MCF 10A (cell line): ENCODE measurements at regions not wholly inside any gene's neighbourhood (a gene's known extent, or its start where the extent isn't known, plus 50 kb on each side); places are given as distances from the start of the nearest gene placed in this dataset.

Source experiments
- BruUV-seq: library from RNA; stranded (reverse); fragments of 400-500 nt; replicated peaks from 2 replicates; lab custom pipeline; 2021; lab: Mats Ljungman, UMichigan
- CTCF ChIA-PET: fragments of 300-600 bp; sonication (Branson Sonifier 250); formaldehyde crosslinking; extraction: SDS; loops from one replicate; lab custom pipeline; 2021; ENCODE audit warnings: antibody characterized with exemption, inconsistent platforms; lab: Yijun Ruan, JAX
- POLR2A ChIA-PET: fragments of 300-600, 350-650 bp; sonication (Branson Sonifier 250); formaldehyde crosslinking; extraction: SDS; loops from one replicate; lab custom pipeline; 2020; ENCODE audit warnings: antibody characterized with exemption, inconsistent platforms; lab: Yijun Ruan, JAX
- DNase-seq: peaks from one replicate; pipeline ENCODE4 v3.0.0-alpha.2; 2018; ENCODE audit not compliant: unreplicated experiment
- H3K27ac Mint-ChIP-seq: one replicate; pipeline ENCODE4 v1.8.0; 2022; ENCODE audit warnings: mild to moderate bottlenecking, low read depth, mixed read lengths; ENCODE audit not compliant: unreplicated experiment
- H3K27me3 Mint-ChIP-seq: one replicate; pipeline ENCODE4 v1.8.0; 2022; ENCODE audit warnings: mixed read lengths; ENCODE audit not compliant: insufficient read depth, unreplicated experiment
- H3K36me3 Mint-ChIP-seq: one replicate; pipeline ENCODE4 v1.8.0; 2022; ENCODE audit warnings: mild to moderate bottlenecking, moderate library complexity, mixed read lengths; ENCODE audit not compliant: insufficient read depth, unreplicated experiment
- H3K4me1 Mint-ChIP-seq: one replicate; pipeline ENCODE4 v1.8.0; 2022; ENCODE audit warnings: mixed read lengths; ENCODE audit not compliant: insufficient read depth, unreplicated experiment
- H3K4me3 Mint-ChIP-seq: one replicate; pipeline ENCODE4 v1.8.0; 2022; ENCODE audit warnings: mild to moderate bottlenecking, moderate library complexity, mixed read lengths; ENCODE audit not compliant: unreplicated experiment
- H3K9me3 Mint-ChIP-seq: one replicate; pipeline ENCODE4 v1.8.0; 2022; ENCODE audit warnings: mixed read lengths; ENCODE audit not compliant: unreplicated experiment
- intact Hi-C: fragments of 100-400 bp; cut with micrococcal nuclease; formaldehyde crosslinking; loops from 2 replicates; pipeline ENCODE4 v1.14.1; 2022
- TF ChIP-seq, protein P1 (sequence below): fragments of 200-600 bp; IDR thresholded peaks from one replicate; pipeline ENCODE4 v1.8.0; 2022; ENCODE audit warnings: antibody characterized with exemption, mild to moderate bottlenecking; ENCODE audit not compliant: unreplicated experiment

DNA sequence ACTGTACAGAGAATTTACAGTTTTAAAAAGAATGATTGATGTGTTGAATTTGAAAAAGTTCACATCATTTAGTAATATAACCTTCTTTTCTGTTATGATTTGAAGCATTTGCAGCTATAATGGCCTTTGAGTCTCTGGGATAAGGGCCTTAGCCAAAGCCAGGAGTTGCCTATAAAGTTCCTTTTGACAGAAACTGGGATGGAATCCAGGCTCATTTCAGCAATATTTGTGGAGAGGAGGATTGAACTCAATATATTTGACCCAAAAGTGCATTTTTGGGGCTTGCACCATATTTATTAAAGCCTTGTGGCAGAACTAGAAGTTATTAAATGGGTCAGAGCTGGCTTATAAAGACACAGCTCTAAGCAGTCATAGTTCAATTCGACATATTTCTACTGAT lies 348.7 kb upstream of the EPHA3 start:
- ChIA-PET CTCF (interaction anchor here (0.6 kb wide), 1 partner anchor 596 kb away, joined by 3 read pairs; no protein-coding TSS in a partner anchor), POLR2A (no interaction called here)
- TF ChIP-seq, protein P1, sequence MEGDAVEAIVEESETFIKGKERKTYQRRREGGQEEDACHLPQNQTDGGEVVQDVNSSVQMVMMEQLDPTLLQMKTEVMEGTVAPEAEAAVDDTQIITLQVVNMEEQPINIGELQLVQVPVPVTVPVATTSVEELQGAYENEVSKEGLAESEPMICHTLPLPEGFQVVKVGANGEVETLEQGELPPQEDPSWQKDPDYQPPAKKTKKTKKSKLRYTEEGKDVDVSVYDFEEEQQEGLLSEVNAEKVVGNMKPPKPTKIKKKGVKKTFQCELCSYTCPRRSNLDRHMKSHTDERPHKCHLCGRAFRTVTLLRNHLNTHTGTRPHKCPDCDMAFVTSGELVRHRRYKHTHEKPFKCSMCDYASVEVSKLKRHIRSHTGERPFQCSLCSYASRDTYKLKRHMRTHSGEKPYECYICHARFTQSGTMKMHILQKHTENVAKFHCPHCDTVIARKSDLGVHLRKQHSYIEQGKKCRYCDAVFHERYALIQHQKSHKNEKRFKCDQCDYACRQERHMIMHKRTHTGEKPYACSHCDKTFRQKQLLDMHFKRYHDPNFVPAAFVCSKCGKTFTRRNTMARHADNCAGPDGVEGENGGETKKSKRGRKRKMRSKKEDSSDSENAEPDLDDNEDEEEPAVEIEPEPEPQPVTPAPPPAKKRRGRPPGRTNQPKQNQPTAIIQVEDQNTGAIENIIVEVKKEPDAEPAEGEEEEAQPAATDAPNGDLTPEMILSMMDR: no peak
- Mint-ChIP-seq H3K36me3 (no peaks in the 10 kb centered on the region), H3K4me1 (no peaks in the 10 kb centered on the region), H3K27me3 (no peaks in the 10 kb centered on the region), H3K27ac (no peak overlapping the region), H3K9me3 (no peaks in the 10 kb centered on the region), H3K4me3 (no peak overlapping the region)
- no peak for DNase-seq
- intact Hi-C loops: no loop called here
- no TSS peak for BruUV-seq

DNA sequence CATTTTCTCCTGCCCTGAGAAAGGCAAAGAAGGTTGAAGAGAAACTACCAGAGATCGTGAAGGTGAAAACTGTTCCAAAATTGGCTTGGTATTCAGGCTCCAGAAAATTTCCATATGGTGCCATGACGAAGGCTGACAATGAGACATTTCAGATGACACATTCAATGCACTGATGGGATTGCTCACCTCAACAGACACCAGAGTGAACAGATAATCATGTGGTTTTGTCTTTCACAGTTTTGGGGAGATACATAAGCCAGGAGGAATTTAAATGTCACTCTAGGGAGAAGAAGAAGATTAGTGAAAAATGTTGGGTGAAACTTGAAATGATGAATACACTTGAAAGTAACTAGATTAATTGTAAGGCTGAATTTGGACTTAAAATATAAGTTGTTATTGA lies 339.7 kb upstream of the EPHA3 start:
- Mint-ChIP-seq H3K4me1 (no peaks in the 10 kb centered on the region), H3K9me3 (no peaks in the 10 kb centered on the region), H3K27me3 (no peaks in the 10 kb centered on the region), H3K4me3 (no peak overlapping the region), H3K27ac (no peak overlapping the region), H3K36me3 (no peaks in the 10 kb centered on the region)
- intact Hi-C loops: no loop called here
- CTCF ChIA-PET: no interaction called here
- BruUV-seq: no TSS peak
- TF ChIP-seq, protein P1: no peak
- POLR2A ChIA-PET: interaction anchor here (0.6 kb wide), 1 partner anchor 86 kb away, joined by 3 read pairs; no protein-coding TSS in a partner anchor
- DNase-seq: no peak

DNA sequence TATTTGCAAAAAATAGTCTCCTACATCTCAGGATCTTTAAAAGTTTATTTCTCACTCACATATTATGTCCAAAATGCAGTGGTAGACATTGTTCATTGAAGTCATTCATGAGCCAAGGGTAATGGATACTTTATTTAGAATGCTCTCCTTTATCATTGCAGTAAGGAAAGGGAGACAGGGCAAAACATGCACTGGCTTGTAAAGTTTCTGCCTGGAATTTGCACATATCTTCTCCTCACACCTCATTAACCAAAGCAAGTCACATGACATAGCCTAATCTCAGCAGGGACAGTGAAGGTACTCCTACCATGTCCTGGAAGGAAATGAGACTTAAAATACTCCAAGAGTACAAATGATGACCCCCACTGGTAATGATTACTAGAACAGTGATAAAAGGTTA lies 333.7 kb upstream of the EPHA3 start:
- intact Hi-C loops: no loop called here
- H3K4me1 Mint-ChIP-seq: no peaks in the 10 kb centered on the region
- TF ChIP-seq, protein P1: no peak
- POLR2A ChIA-PET: no interaction called here
- DNase-seq: no peak
- BruUV-seq: no TSS peak
- CTCF ChIA-PET: interaction anchor here (0.6 to 1.1 kb wide), 3 partner anchors 154 to 589 kb away, joined by 3 to 4 read pairs (median 3); no protein-coding TSS in a partner anchor
- no peaks in the 10 kb centered on the region for H3K27me3 Mint-ChIP-seq
- H3K9me3 Mint-ChIP-seq: no peaks in the 10 kb centered on the region
- no peaks in the 10 kb centered on the region for H3K36me3 Mint-ChIP-seq
- no peak overlapping the region for H3K4me3 Mint-ChIP-seq
- H3K27ac Mint-ChIP-seq: no peak overlapping the region

DNA sequence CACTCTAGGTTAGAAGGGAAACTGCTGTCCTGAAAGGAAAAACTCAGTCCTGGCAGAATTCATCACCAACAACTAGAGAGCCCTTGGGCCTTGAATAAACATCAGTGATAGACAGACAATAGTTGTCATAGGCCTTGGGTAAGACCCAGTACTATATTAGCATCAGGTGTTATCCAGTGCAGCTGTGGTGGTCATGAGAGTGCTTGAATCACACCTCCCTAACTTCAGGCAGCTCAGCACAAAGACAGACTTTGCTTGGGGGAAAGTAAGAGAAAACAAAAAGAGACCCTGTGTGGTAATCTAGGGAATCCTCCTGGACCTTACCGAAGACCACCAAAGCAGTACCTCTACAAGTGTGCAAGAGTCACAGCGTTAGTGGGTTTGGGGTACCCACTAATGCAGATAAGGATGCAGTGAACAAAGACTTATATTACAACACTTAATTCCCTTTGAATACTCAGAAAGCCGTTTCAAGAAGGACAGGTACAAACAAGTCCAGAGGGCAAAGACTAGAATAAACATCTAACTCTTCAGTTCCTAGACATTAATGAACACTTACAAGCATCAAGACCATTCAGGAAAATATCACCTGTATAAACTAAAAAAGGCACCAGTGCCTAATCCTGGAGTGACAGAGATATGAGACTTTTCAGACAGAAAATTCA lies 332.3 kb upstream of the EPHA3 start:
- TF ChIP-seq, protein P1: no peak
- CTCF ChIA-PET: no interaction called here
- no peak for DNase-seq
- Mint-ChIP-seq H3K9me3 (no peaks in the 10 kb centered on the region), H3K36me3 (no peaks in the 10 kb centered on the region), H3K4me1 (no peaks in the 10 kb centered on the region), H3K4me3 (no peak overlapping the region), H3K27ac (no peak overlapping the region), H3K27me3 (no peaks in the 10 kb centered on the region)
- BruUV-seq: no TSS peak
- POLR2A ChIA-PET: interaction anchor here (0.7 to 1.1 kb wide), 3 partner anchors 29 to 61 kb away, joined by 3 to 5 read pairs (median 4); no protein-coding TSS in a partner anchor
- intact Hi-C loops: no loop called here
